DMS153 treated with DMSO at 0.1 percent for 48 hours (cell line): ENCODE measurements at regions not wholly inside any gene's neighbourhood (a gene's known extent, or its start where the extent isn't known, plus 50 kb on each side); places are given as distances from the start of the nearest gene placed in this dataset.

ENCODE experiments used
- DNase-seq: peaks from one replicate; lab custom pipeline; 2025; ENCODE audit not compliant: unreplicated experiment; lab: John Stamatoyannopoulos, UW

GRCh38 chr18:46425511-46425910 lies 231.5 kb downstream of the LOXHD1 start:
- no peak for DNase-seq

- no peak for DNase-seq
Observed at GRCh38 chr18:46426021-46426678, 230.9 kb downstream of the LOXHD1 start.

DNA sequence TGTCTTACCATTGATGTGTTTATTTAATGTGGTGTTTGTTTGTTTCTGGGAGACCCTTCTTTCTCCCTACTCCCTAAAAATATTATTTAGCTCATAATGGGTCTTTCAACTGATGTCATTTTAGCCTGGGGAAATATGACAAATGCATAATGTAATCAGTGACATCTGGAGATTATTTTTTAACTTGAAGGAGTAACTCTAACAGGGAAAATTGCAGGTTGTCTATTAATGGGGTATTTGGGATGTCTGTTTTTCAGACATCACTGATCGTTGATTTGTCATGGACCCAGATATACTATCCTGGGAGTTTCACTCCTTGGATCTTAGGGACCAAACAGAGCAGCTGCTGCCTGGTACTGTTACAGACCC lies 230.4 kb downstream of the LOXHD1 start:
- no peak for DNase-seq
